ENCODE measurements at regions not wholly inside any gene's neighbourhood (a gene's known extent, or its start where the extent isn't known, plus 50 kb on each side); places are given as distances from the start of the nearest gene placed in this dataset.

DNA sequence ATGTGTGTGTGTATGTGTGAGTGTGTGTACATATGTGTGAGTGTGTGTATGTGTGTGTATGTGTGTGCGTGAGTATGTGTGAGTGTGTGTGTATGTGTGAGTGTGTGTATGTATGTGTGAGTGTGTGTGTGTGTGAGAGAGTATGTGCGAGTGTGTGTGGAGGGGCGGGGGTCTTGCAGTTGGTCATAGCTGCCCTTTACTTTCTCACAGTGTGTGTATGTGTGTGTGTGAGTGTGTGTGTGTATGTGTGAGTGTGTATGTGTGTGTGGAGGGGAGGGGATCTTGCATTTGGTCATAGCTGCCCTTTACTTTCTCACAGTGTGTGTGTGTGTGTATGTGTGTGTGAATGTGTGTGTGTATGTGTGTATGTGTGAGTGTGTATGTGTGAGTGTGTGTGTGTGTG, 74.8 kb upstream of the ENPP6 start:
- TF ChIP-seq CTCF (conservative IDR thresholded peaks at IDR 0.05; ENCODE audit: low read length) (no peak), EZH2phosphoT487 (IDR thresholded peaks at IDR 0.05; ENCODE audit: borderline replicate concordance) (no peak)

Data from Loucy (cell line).